ENCODE measurements at regions not wholly inside any gene's neighbourhood (a gene's known extent, or its start where the extent isn't known, plus 50 kb on each side); places are given as distances from the start of the nearest gene placed in this dataset.

GRCh38 chr16:7980133-7980483, 610.2 kb downstream of the TMEM114 start:
- H3K9ac ChIP-seq (ENCODE audit: low read length), result no peak overlapping the region
- H3K36me3 ChIP-seq (ENCODE audit: control insufficient read depth, low read depth, low read length), result no peaks in the 10 kb centered on the region
- H3K27me3 ChIP-seq (ENCODE audit: control insufficient read depth, insufficient read depth, low read length), result no peaks in the 10 kb centered on the region
- no peak overlapping the region for H3K4me3 ChIP-seq (ENCODE audit: low read length)
- no peaks in the 10 kb centered on the region for H3K9me3 ChIP-seq (ENCODE audit: control insufficient read depth, low read depth, low read length)
- H3K27ac ChIP-seq (ENCODE audit: low read length), result no peak overlapping the region
- H3K4me1 ChIP-seq (ENCODE audit: control insufficient read depth, low read depth, low read length), result no peaks in the 10 kb centered on the region

GRCh38 chr16:7979448-7980132, 610.7 kb downstream of the TMEM114 start:
- H3K36me3 ChIP-seq (ENCODE audit: control insufficient read depth, low read depth, low read length), result no peaks in the 10 kb centered on the region
- H3K27me3 ChIP-seq (ENCODE audit: control insufficient read depth, insufficient read depth, low read length), result no peaks in the 10 kb centered on the region
- H3K4me1 ChIP-seq (ENCODE audit: control insufficient read depth, low read depth, low read length), result no peaks in the 10 kb centered on the region
- no peaks in the 10 kb centered on the region for H3K9me3 ChIP-seq (ENCODE audit: control insufficient read depth, low read depth, low read length)
- H3K4me3 ChIP-seq (ENCODE audit: low read length), result no peak overlapping the region
- H3K9ac ChIP-seq (ENCODE audit: low read length), result no peak overlapping the region
- H3K27ac ChIP-seq (ENCODE audit: low read length), result no peak overlapping the region

GRCh38 chr16:7976563-7976962, 613.7 kb downstream of the TMEM114 start:
- H3K9ac ChIP-seq (ENCODE audit: low read length), result no peak overlapping the region
- no peaks in the 10 kb centered on the region for H3K9me3 ChIP-seq (ENCODE audit: control insufficient read depth, low read depth, low read length)
- no peaks in the 10 kb centered on the region for H3K27me3 ChIP-seq (ENCODE audit: control insufficient read depth, insufficient read depth, low read length)
- H3K4me1 ChIP-seq (ENCODE audit: control insufficient read depth, low read depth, low read length), result no peaks in the 10 kb centered on the region
- H3K27ac ChIP-seq (ENCODE audit: low read length), result no peak overlapping the region
- H3K36me3 ChIP-seq (ENCODE audit: control insufficient read depth, low read depth, low read length), result no peaks in the 10 kb centered on the region
- no peak overlapping the region for H3K4me3 ChIP-seq (ENCODE audit: low read length)

- H3K9ac ChIP-seq (ENCODE audit: low read length), result no peak overlapping the region
- H3K27me3 ChIP-seq (ENCODE audit: control insufficient read depth, insufficient read depth, low read length), result no peaks in the 10 kb centered on the region
- H3K9me3 ChIP-seq (ENCODE audit: control insufficient read depth, low read depth, low read length), result no peaks in the 10 kb centered on the region
- no peak overlapping the region for H3K27ac ChIP-seq (ENCODE audit: low read length)
- H3K4me1 ChIP-seq (ENCODE audit: control insufficient read depth, low read depth, low read length), result no peaks in the 10 kb centered on the region
- H3K36me3 ChIP-seq (ENCODE audit: control insufficient read depth, low read depth, low read length), result no peaks in the 10 kb centered on the region
- no peak overlapping the region for H3K4me3 ChIP-seq (ENCODE audit: low read length)
Measured at GRCh38 chr16:7976125-7976524, 614.2 kb downstream of the TMEM114 start.

GRCh38 chr16:7967996-7968509, 622.3 kb downstream of the TMEM114 start:
- H3K4me3 ChIP-seq (ENCODE audit: low read length), result no peak overlapping the region
- no peaks in the 10 kb centered on the region for H3K4me1 ChIP-seq (ENCODE audit: control insufficient read depth, low read depth, low read length)
- no peaks in the 10 kb centered on the region for H3K27me3 ChIP-seq (ENCODE audit: control insufficient read depth, insufficient read depth, low read length)
- H3K36me3 ChIP-seq (ENCODE audit: control insufficient read depth, low read depth, low read length), result no peaks in the 10 kb centered on the region
- H3K9ac ChIP-seq (ENCODE audit: low read length), result no peak overlapping the region
- no peaks in the 10 kb centered on the region for H3K9me3 ChIP-seq (ENCODE audit: control insufficient read depth, low read depth, low read length)
- no peak overlapping the region for H3K27ac ChIP-seq (ENCODE audit: low read length)

- no peaks in the 10 kb centered on the region for H3K27me3 ChIP-seq (ENCODE audit: control insufficient read depth, insufficient read depth, low read length)
- no peak overlapping the region for H3K9ac ChIP-seq (ENCODE audit: low read length)
- H3K27ac ChIP-seq (ENCODE audit: low read length), result no peak overlapping the region
- H3K4me1 ChIP-seq (ENCODE audit: control insufficient read depth, low read depth, low read length), result no peaks in the 10 kb centered on the region
- no peaks in the 10 kb centered on the region for H3K36me3 ChIP-seq (ENCODE audit: control insufficient read depth, low read depth, low read length)
- H3K9me3 ChIP-seq (ENCODE audit: control insufficient read depth, low read depth, low read length), result no peaks in the 10 kb centered on the region
- no peak overlapping the region for H3K4me3 ChIP-seq (ENCODE audit: low read length)
Measured at GRCh38 chr16:7964744-7965143, 625.6 kb downstream of the TMEM114 start.

- Histone ChIP-seq H3K9ac (ENCODE audit: low read length) (no peak overlapping the region), H3K9me3 (ENCODE audit: control insufficient read depth, low read depth, low read length) (no peaks in the 10 kb centered on the region), H3K36me3 (ENCODE audit: control insufficient read depth, low read depth, low read length) (no peaks in the 10 kb centered on the region), H3K27me3 (ENCODE audit: control insufficient read depth, insufficient read depth, low read length) (no peaks in the 10 kb centered on the region), H3K4me1 (ENCODE audit: control insufficient read depth, low read depth, low read length) (no peaks in the 10 kb centered on the region), H3K27ac (ENCODE audit: low read length) (no peak overlapping the region), H3K4me3 (ENCODE audit: low read length) (no peak overlapping the region)
Measured at GRCh38 chr16:7964167-7964566, 626.1 kb downstream of the TMEM114 start.

- Histone ChIP-seq H3K27me3 (ENCODE audit: control insufficient read depth, insufficient read depth, low read length) (no peaks in the 10 kb centered on the region), H3K36me3 (ENCODE audit: control insufficient read depth, low read depth, low read length) (no peaks in the 10 kb centered on the region), H3K4me3 (ENCODE audit: low read length) (no peak overlapping the region), H3K9me3 (ENCODE audit: control insufficient read depth, low read depth, low read length) (no peaks in the 10 kb centered on the region), H3K4me1 (ENCODE audit: control insufficient read depth, low read depth, low read length) (no peaks in the 10 kb centered on the region), H3K9ac (ENCODE audit: low read length) (no peak overlapping the region), H3K27ac (ENCODE audit: low read length) (no peak overlapping the region)
Measured at GRCh38 chr16:7962091-7962879, 628.0 kb downstream of the TMEM114 start.

GRCh38 chr16:7957151-7957550, 624.5 kb downstream of the RBFOX1 start:
- Histone ChIP-seq H3K4me3 (ENCODE audit: low read length) (no peak overlapping the region), H3K36me3 (ENCODE audit: control insufficient read depth, low read depth, low read length) (no peaks in the 10 kb centered on the region), H3K27me3 (ENCODE audit: control insufficient read depth, insufficient read depth, low read length) (no peaks in the 10 kb centered on the region), H3K4me1 (ENCODE audit: control insufficient read depth, low read depth, low read length) (no peaks in the 10 kb centered on the region), H3K27ac (ENCODE audit: low read length) (no peak overlapping the region), H3K9me3 (ENCODE audit: control insufficient read depth, low read depth, low read length) (no peaks in the 10 kb centered on the region), H3K9ac (ENCODE audit: low read length) (no peak overlapping the region)

GRCh38 chr16:7953360-7953759, 620.7 kb downstream of the RBFOX1 start:
- H3K9me3 ChIP-seq (ENCODE audit: control insufficient read depth, low read depth, low read length), result no peaks in the 10 kb centered on the region
- H3K36me3 ChIP-seq (ENCODE audit: control insufficient read depth, low read depth, low read length), result no peaks in the 10 kb centered on the region
- no peak overlapping the region for H3K27ac ChIP-seq (ENCODE audit: low read length)
- H3K27me3 ChIP-seq (ENCODE audit: control insufficient read depth, insufficient read depth, low read length), result no peaks in the 10 kb centered on the region
- no peaks in the 10 kb centered on the region for H3K4me1 ChIP-seq (ENCODE audit: control insufficient read depth, low read depth, low read length)
- H3K4me3 ChIP-seq (ENCODE audit: low read length), result no peak overlapping the region
- no peak overlapping the region for H3K9ac ChIP-seq (ENCODE audit: low read length)

GRCh38 chr16:7946142-7946541, 613.5 kb downstream of the RBFOX1 start:
- no peak overlapping the region for H3K27ac ChIP-seq (ENCODE audit: low read length)
- H3K27me3 ChIP-seq (ENCODE audit: control insufficient read depth, insufficient read depth, low read length), result no peaks in the 10 kb centered on the region

GRCh38 chr16:7938175-7938574, 605.5 kb downstream of the RBFOX1 start:
- Histone ChIP-seq H3K9ac (ENCODE audit: low read length) (no peak overlapping the region), H3K27ac (ENCODE audit: low read length) (no peak overlapping the region), H3K4me3 (ENCODE audit: low read length) (no peak overlapping the region), H3K27me3 (ENCODE audit: control insufficient read depth, insufficient read depth, low read length) (no peaks in the 10 kb centered on the region), H3K36me3 (ENCODE audit: control insufficient read depth, low read depth, low read length) (no peaks in the 10 kb centered on the region), H3K4me1 (ENCODE audit: control insufficient read depth, low read depth, low read length) (no peaks in the 10 kb centered on the region), H3K9me3 (ENCODE audit: control insufficient read depth, low read depth, low read length) (no peaks in the 10 kb centered on the region)

More at GRCh38 chr16:7946142-7946541, 613.5 kb downstream of the RBFOX1 start:
- H3K4me1 ChIP-seq (ENCODE audit: control insufficient read depth, low read depth, low read length), result no peaks in the 10 kb centered on the region
- H3K4me3 ChIP-seq (ENCODE audit: low read length), result no peak overlapping the region
- no peaks in the 10 kb centered on the region for H3K9me3 ChIP-seq (ENCODE audit: control insufficient read depth, low read depth, low read length)
- H3K36me3 ChIP-seq (ENCODE audit: control insufficient read depth, low read depth, low read length), result no peaks in the 10 kb centered on the region
- H3K9ac ChIP-seq (ENCODE audit: low read length), result no peak overlapping the region

Measured in iPS-18a (cell line).